ENCODE measurements at regions not wholly inside any gene's neighbourhood (a gene's known extent, or its start where the extent isn't known, plus 50 kb on each side); places are given as distances from the start of the nearest gene placed in this dataset.

- no peak for DNase-seq
These were observed 216.1 kb downstream of the QKI start for GRCh38 chr6:163630572-163630971.

- DNase-seq, result no peak
These were observed 215.6 kb downstream of the QKI start for GRCh38 chr6:163630096-163630495.
